GM19372 (cell line): ENCODE measurements at regions not wholly inside any gene's neighbourhood (a gene's known extent, or its start where the extent isn't known, plus 50 kb on each side); places are given as distances from the start of the nearest gene placed in this dataset.
"Not testable (repeated sequence)": the region's sequence is repeated elsewhere in the genome, so short reads cannot be mapped to it uniquely, and the experiment has no call there.

Source experiments
- ATAC-seq: cut with Tn5 transposase; IDR thresholded peaks from one replicate; pipeline ENCODE4 v1.9.1; 2021; ENCODE audit warnings: mild to moderate bottlenecking, low read depth, moderate library complexity; ENCODE audit not compliant: unreplicated experiment

- ATAC-seq, result no peak
Measured at GRCh38 chr4:123024710-123025109, 102.3 kb upstream of the NUDT6 start.

GRCh38 chr4:123025398-123025797 lies 103.0 kb upstream of the NUDT6 start:
- no peak for ATAC-seq

GRCh38 chr4:123026015-123026414 lies 103.6 kb upstream of the NUDT6 start:
- ATAC-seq, result not testable (repeated sequence)

- no peak for ATAC-seq
Measured at GRCh38 chr4:123031664-123032063, 109.3 kb upstream of the NUDT6 start.

- ATAC-seq, result no peak
Measured at GRCh38 chr4:123034023-123034422, 111.6 kb upstream of the NUDT6 start.

GRCh38 chr4:123035239-123035638 lies 112.8 kb upstream of the NUDT6 start:
- ATAC-seq, result no peak

GRCh38 chr4:123037804-123038203 lies 115.4 kb upstream of the NUDT6 start:
- no peak for ATAC-seq

GRCh38 chr4:123042095-123042494 lies 119.7 kb upstream of the NUDT6 start:
- ATAC-seq, result no peak

GRCh38 chr4:123043013-123043412 lies 120.6 kb upstream of the NUDT6 start:
- ATAC-seq, result no peak

GRCh38 chr4:123043793-123044425 lies 121.5 kb upstream of the NUDT6 start:
- no peak for ATAC-seq

- no peak for ATAC-seq
Measured at GRCh38 chr4:123046096-123046495, 123.7 kb upstream of the NUDT6 start.

GRCh38 chr4:123050018-123050417 lies 127.6 kb upstream of the NUDT6 start:
- no peak for ATAC-seq

- no peak for ATAC-seq
Measured at GRCh38 chr4:123052007-123052406, 129.6 kb upstream of the NUDT6 start.

GRCh38 chr4:123055943-123056342 lies 133.5 kb upstream of the NUDT6 start:
- ATAC-seq, result no peak

- ATAC-seq, result no peak
Measured at GRCh38 chr4:123060039-123060770, 137.8 kb upstream of the NUDT6 start.

GRCh38 chr4:123064390-123064789 lies 142.0 kb upstream of the NUDT6 start:
- no peak for ATAC-seq

- no peak for ATAC-seq
Measured at GRCh38 chr4:123068081-123068480, 145.7 kb upstream of the NUDT6 start.

- no peak for ATAC-seq
Measured at GRCh38 chr4:123072060-123072459, 149.7 kb upstream of the NUDT6 start.

- ATAC-seq, result no peak
Measured at GRCh38 chr4:123073650-123074049, 151.3 kb upstream of the NUDT6 start.

- ATAC-seq, result no peak
Measured at GRCh38 chr4:123077330-123077729, 154.9 kb upstream of the NUDT6 start.

- no peak for ATAC-seq
Measured at GRCh38 chr4:123081971-123082370, 159.6 kb upstream of the NUDT6 start.

GRCh38 chr4:123083646-123084045 lies 161.2 kb upstream of the NUDT6 start:
- ATAC-seq, result no peak
